IPS-15b (cell line): ENCODE measurements at regions not wholly inside any gene's neighbourhood (a gene's known extent, or its start where the extent isn't known, plus 50 kb on each side); places are given as distances from the start of the nearest gene placed in this dataset.
"Not testable (repeated sequence)": the region's sequence is repeated elsewhere in the genome, so short reads cannot be mapped to it uniquely, and the experiment has no call there.

Experiments used
- H3K27me3 ChIP-seq: one replicate; pipeline ENCODE4 v1.6.1; 2013; ENCODE audit warnings: low read length; ENCODE audit not compliant: control insufficient read depth, insufficient read depth
- H3K36me3 ChIP-seq: one replicate; pipeline ENCODE4 v1.6.1; 2013; ENCODE audit warnings: low read length; ENCODE audit not compliant: control insufficient read depth, insufficient read depth
- H3K4me1 ChIP-seq: one replicate; pipeline ENCODE4 v1.6.1; 2013; ENCODE audit warnings: mild to moderate bottlenecking, low read length; ENCODE audit not compliant: control insufficient read depth, insufficient read depth
- H3K4me3 ChIP-seq: one replicate; pipeline ENCODE4 v1.5.1; 2013; ENCODE audit warnings: low read depth, low read length
- H3K9ac ChIP-seq: one replicate; pipeline ENCODE4 v1.6.1; 2013; ENCODE audit warnings: low read depth, mild to moderate bottlenecking, low read length
- H3K9me3 ChIP-seq: one replicate; pipeline ENCODE4 v1.6.1; 2013; ENCODE audit warnings: mild to moderate bottlenecking, low read length; ENCODE audit not compliant: control insufficient read depth, insufficient read depth

DNA sequence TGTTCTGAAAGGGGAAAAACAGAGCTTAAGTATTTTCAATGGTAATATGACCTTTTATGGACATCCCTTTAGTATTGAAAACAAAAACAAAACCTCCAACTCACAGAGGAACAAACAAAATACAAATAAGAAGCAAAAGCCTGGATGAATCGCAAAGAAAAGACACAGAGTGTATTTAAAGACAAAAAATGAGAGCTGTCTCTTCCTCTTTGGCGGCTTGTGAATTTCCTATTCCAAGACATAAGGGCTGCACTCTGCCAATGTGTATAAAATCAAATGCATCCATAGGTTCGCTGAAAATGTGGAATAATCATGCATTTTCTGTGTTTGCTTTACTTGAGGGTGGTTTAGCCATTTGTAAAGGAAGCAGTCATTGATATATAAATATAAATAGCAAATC, 739.3 kb upstream of the ZNF608 start:
- no peaks in the 10 kb centered on the region for H3K36me3 ChIP-seq
- no peak overlapping the region for H3K4me3 ChIP-seq
- H3K9me3 ChIP-seq = no peaks in the 10 kb centered on the region
- H3K9ac ChIP-seq = no peak overlapping the region
- H3K27me3 ChIP-seq = no peaks in the 10 kb centered on the region
- H3K4me1 ChIP-seq = peaks cover 20% of the 10 kb centered on the region

DNA sequence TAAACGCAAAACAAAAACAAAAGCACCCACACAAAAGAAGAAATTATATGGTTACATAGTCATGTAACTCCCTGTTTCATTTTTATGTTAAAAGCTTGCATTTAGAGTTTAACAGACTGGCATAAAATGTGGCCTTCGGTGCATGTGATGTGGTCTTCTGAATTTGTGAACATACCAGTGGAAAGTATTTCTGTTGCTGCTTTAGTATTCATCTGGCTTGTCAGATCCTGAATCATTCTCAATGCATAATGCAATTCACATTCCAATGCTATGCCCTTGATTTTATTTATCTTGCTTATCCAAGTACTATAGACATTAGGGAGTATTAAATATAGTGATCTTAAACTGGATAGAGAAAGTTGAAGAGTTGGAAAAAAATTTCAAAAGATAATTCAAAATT, 740.2 kb upstream of the ZNF608 start:
- Histone ChIP-seq H3K9ac (no peak overlapping the region), H3K36me3 (no peaks in the 10 kb centered on the region), H3K4me1 (peaks cover 19% of the 10 kb centered on the region), H3K4me3 (no peak overlapping the region), H3K9me3 (no peaks in the 10 kb centered on the region), H3K27me3 (no peaks in the 10 kb centered on the region)

DNA sequence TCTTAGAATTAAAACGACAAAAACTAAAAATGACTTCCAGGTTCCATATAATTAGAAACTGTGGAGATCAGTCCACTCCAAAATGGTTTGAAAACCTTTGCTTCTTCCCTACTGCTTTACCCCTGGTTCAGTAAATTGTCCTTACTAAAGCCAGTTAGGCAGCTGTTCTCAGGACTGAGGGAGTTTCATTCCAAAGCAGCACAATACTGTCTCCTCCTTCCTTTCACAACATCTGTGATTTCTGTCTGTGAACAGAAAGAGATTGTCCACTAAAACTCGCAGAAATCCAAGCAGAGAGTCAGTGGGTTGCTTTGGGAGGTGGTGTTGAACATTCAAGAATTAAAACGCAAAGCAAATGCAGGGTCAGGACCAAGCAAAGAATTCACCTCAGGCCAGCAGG, 740.8 kb upstream of the ZNF608 start:
- Histone ChIP-seq H3K4me3 (no peak overlapping the region), H3K36me3 (no peaks in the 10 kb centered on the region), H3K4me1 (peaks cover 17% of the 10 kb centered on the region), H3K9me3 (no peaks in the 10 kb centered on the region), H3K27me3 (no peaks in the 10 kb centered on the region), H3K9ac (no peak overlapping the region)

DNA sequence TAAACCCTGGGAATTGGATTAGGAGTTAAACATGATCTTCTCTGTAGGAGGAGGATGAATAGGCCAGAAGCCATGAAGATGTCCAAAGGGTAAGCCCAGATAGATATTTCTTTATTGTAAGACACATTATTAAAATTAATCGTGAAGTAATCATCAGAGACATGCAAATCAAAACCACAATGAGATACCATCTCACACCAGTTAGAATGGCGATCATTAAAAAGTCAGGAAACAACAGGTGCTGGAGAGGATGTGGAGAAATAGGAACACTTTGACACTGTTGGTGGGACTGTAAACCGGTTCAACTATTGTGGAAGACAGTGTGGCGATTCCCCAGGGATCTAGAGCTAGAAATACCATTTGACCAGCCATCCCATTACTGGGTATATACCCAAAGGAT, 741.2 kb upstream of the ZNF608 start:
- H3K27me3 ChIP-seq, H3K9me3 ChIP-seq, H3K9ac ChIP-seq, H3K4me3 ChIP-seq, H3K36me3 ChIP-seq: not testable (repeated sequence)
- peaks cover 17% of the 10 kb centered on the region for H3K4me1 ChIP-seq

DNA sequence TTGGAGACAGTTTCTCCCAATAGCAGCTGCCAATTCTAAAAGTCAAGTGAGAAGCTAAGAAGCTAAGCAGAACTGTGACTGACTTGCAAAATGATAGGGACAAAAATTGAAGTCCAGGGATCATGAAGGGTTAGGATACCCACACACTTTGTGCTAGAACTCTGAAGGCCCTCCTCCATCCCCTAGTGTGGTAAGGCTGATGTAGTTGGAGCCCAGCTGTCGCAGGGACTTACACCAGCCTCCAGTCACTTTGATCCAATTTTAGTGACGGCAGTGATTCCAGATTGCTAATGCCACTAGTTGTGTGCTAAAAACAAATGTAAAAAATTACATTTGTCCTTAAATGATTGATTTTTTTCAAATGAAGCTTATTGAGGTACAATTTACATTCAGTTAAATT, 742.7 kb upstream of the ZNF608 start:
- H3K4me3 ChIP-seq = no peak overlapping the region
- no peaks in the 10 kb centered on the region for H3K36me3 ChIP-seq
- H3K9ac ChIP-seq = no peak overlapping the region
- no peaks in the 10 kb centered on the region for H3K9me3 ChIP-seq
- peaks cover 17% of the 10 kb centered on the region for H3K4me1 ChIP-seq
- H3K27me3 ChIP-seq = no peaks in the 10 kb centered on the region

DNA sequence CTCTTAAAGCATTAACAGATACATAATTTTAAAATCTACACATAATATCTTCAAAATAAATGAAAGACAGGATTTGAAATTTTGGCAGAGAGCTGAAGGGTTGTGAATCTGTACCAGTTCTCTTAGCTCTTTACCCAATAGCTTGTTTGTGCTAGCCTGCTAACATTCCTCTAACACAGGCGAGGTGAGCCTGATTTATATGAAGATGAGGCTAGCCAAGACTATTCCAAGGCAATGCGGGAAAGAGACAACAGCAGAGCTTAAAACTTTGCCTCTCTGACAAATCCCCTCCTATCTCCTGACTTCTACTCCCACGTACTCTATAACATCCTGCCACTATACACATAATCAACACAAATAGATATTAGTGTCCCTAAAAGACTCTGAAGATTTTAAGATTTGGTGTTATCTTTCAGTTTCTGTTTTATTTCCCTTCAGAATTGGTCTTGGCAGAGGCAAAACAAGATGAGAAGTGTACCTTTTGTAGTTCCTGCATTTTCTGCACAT, 745.6 kb upstream of the ZNF608 start:
- H3K9me3 ChIP-seq = no peaks in the 10 kb centered on the region
- H3K27me3 ChIP-seq = no peaks in the 10 kb centered on the region
- no peak overlapping the region for H3K4me3 ChIP-seq
- no peaks in the 10 kb centered on the region for H3K36me3 ChIP-seq
- H3K4me1 ChIP-seq = peaks cover 2% of the 10 kb centered on the region
- no peak overlapping the region for H3K9ac ChIP-seq

DNA sequence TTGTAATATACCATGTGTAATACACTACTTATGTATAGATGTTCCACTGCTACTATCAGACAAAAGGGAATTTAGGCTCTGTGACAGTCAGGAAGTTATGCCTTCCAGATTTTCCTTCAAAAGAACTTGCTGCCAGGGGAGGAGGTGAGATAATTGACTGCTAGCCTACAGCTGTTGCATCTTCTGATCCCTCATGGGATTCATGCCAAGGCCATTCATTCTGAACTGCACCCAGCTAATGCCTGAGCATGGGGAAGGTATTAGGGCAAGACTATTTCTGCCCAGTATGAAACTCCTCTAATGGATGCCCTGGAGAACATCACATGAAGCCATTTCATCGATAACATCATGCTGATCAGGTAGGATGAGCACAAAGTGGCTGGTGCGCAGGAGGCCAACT, 746.5 kb upstream of the ZNF608 start:
- no peak overlapping the region for H3K9ac ChIP-seq
- H3K36me3 ChIP-seq = no peaks in the 10 kb centered on the region
- no peaks in the 10 kb centered on the region for H3K4me1 ChIP-seq
- no peaks in the 10 kb centered on the region for H3K9me3 ChIP-seq
- H3K27me3 ChIP-seq = no peaks in the 10 kb centered on the region
- no peak overlapping the region for H3K4me3 ChIP-seq

DNA sequence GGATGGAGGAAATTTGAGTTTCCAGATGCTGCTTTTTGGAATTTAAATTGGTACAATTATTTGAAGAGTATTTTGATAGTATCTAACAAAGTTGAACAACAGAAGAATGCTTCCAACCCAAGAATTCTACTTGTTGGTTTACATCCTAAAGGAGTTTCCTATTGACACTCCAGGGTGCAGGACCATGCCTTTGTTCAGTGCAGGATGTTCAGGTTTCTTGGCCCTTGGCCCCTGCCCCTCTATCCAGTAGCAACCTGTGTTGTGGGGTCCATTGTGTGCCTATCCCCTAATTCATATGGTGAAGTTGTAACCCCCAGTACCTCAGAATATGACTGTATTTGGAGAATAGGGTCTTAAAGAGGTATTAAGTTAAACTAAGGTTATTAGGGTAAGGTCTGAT, 750.0 kb upstream of the ZNF608 start:
- Histone ChIP-seq H3K9ac (no peak overlapping the region), H3K9me3 (no peaks in the 10 kb centered on the region), H3K36me3 (no peaks in the 10 kb centered on the region), H3K4me1 (no peaks in the 10 kb centered on the region), H3K4me3 (no peak overlapping the region), H3K27me3 (no peaks in the 10 kb centered on the region)

DNA sequence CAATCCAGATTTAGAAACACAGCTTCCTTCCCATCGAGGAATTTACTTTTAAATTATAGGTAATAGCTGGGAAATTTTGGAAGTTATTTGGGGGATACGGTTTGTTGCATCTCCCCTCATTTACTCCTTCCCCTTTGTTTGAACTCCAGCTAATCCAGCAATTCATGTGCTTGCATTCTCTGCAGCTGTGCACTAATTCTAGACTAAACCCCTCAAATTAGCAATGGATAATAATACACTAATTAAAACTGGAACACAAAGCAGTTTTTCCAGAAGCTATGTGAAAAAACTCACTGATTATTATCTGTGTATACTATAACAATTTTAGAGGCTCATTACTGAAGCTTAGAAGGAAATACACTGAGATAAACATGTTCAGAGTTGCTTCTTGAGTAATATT, 751.2 kb upstream of the ZNF608 start:
- no peak overlapping the region for H3K4me3 ChIP-seq

DNA sequence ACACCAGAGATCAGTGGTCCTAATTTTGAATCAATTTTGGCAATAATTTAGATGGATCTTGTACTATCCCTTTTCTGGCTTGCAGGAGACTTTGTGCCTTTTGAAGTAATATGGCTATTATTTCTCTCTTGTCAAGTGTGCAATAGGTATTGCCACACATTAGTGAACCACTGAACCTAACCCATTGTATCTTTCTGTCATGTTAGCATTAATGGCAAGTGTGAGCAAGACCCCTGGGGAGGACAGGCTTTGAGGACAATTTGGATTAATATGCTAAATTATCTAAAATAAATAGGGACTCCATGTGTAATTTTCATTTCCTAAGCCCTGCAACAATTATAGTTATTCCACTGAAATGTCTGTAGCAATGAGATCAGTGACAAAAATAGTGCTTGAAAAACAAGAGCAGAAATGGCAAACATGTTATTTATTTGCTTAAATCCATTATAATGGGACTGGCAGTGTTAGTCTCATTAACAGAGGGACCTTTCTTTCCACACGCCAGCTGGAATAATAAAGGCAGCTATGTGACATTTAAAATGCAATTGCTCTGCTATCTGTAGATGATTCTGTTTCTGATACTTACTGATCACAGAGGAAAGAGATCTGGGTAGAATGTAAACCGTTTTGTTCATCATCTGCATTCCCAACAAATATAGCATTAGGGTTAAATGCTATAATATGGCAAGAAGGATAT, 753.3 kb upstream of the ZNF608 start:
- H3K27me3 ChIP-seq = no peaks in the 10 kb centered on the region
- H3K4me3 ChIP-seq = no peak overlapping the region
- no peaks in the 10 kb centered on the region for H3K9me3 ChIP-seq
- no peaks in the 10 kb centered on the region for H3K4me1 ChIP-seq
- no peak overlapping the region for H3K9ac ChIP-seq
- no peaks in the 10 kb centered on the region for H3K36me3 ChIP-seq

More for the DNA sequence above, 751.2 kb upstream of the ZNF608 start:
- Histone ChIP-seq H3K4me1 (no peaks in the 10 kb centered on the region), H3K36me3 (no peaks in the 10 kb centered on the region), H3K9me3 (no peaks in the 10 kb centered on the region), H3K27me3 (no peaks in the 10 kb centered on the region), H3K9ac (no peak overlapping the region)

DNA sequence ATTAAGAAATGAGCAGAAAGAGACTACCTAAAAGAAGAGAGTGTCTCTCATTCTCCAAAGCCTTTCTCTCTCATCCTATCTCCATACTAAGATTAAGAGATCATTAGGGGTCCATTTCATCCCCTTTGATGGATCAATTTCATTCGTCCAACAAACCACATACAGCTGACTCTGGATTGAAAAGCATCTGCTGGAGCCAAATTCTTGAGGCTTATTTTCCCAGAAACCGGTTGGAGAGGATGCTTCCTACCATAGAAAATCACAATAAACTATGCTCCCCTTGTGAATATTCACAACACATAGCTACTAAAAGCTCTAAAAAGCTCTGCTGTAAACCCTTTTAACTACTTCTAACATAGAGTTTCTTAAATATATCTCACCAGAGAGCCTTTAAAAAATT, 755.0 kb upstream of the ZNF608 start:
- Histone ChIP-seq H3K9me3 (no peaks in the 10 kb centered on the region), H3K27me3 (no peaks in the 10 kb centered on the region), H3K4me3 (no peak overlapping the region), H3K9ac (no peak overlapping the region), H3K4me1 (no peaks in the 10 kb centered on the region), H3K36me3 (no peaks in the 10 kb centered on the region)

DNA sequence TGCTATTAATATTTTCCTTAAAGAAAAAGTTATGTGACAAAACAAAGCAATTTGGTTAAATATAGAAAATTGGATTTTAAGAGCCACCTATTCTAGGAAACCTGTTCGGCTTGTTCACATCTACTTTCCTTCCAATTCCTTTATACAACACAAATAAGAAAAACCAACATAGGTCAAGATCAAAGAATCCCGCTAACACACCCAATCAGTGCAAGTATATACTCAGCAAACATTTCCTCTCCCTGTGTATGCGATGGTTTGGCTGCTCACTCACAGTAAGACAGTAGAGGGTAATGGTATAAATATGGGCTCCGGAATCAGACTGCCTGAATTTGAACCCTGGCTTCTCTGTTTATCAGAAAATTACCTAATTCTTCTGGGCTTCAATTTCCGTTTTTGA, 757.5 kb upstream of the ZNF608 start:
- H3K27me3 ChIP-seq = no peaks in the 10 kb centered on the region
- no peak overlapping the region for H3K4me3 ChIP-seq
- no peaks in the 10 kb centered on the region for H3K36me3 ChIP-seq
- no peaks in the 10 kb centered on the region for H3K9me3 ChIP-seq
- no peak overlapping the region for H3K9ac ChIP-seq
- H3K4me1 ChIP-seq = no peaks in the 10 kb centered on the region
